ENCODE measurements at regions not wholly inside any gene's neighbourhood (a gene's known extent, or its start where the extent isn't known, plus 50 kb on each side); places are given as distances from the start of the nearest gene placed in this dataset.
"Not testable (repeated sequence)": the region's sequence is repeated elsewhere in the genome, so short reads cannot be mapped to it uniquely, and the experiment has no call there.

DNA sequence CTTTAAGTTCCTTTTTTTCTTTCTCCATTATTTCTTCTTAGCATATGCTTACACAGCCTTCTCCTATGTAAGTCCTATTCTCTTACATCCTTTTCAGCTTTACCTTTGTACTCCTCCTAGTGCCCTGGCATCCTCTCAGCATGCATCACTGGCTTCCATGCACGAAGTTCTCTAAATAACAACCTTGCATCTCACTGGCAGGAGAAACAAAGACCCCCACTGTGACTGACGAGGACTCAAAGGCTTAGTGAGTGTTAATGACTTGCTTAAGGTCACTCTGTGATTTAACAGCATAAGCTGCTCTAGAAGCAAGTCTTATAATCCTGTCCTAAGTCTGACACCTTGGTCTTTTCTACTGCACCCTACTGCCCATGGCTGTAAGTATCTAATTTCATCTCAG lies 1236.0 kb upstream of the CELF4 start:
- Mint-ChIP-seq H3K27ac (ENCODE audit: low read depth) (no peak overlapping the region), H3K27me3 (no peaks in the 10 kb centered on the region), H3K9me3 (no peaks in the 10 kb centered on the region), H3K4me3 (no peak overlapping the region), H3K4me1 (no peaks in the 10 kb centered on the region), H3K36me3 (ENCODE audit: insufficient read depth) (no peaks in the 10 kb centered on the region)
- no peak for DNase-seq (ENCODE audit: low spot score in 2 of 2)
- ATAC-seq (replicated peaks; ENCODE audit: extremely low read depth, poor library complexity, severe bottlenecking), result no peak

DNA sequence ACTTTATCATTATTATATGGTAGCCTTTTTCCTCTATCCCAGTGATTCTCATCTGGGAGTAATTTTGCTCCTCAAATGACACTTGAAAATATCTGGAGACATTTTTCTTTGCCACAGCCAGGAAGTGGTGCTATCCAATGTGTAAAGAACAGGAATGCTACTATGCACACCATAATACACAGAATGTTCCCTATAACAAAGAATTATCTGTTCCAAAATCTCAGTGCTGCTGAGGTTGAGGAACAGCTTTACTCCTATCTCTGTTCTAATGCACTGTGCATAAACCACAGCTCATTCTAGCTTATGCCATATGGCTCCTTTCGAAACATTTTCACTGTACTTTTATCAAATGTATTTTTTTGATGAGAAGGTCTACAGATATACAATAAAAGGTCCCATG lies 1231.2 kb upstream of the CELF4 start:
- H3K4me3 Mint-ChIP-seq, result no peak overlapping the region
- H3K27ac Mint-ChIP-seq (ENCODE audit: low read depth), result no peak overlapping the region
- no peaks in the 10 kb centered on the region for H3K27me3 Mint-ChIP-seq
- no peaks in the 10 kb centered on the region for H3K4me1 Mint-ChIP-seq
- no peak for ATAC-seq (replicated peaks; ENCODE audit: extremely low read depth, poor library complexity, severe bottlenecking)
- no peaks in the 10 kb centered on the region for H3K36me3 Mint-ChIP-seq (ENCODE audit: insufficient read depth)
- DNase-seq (ENCODE audit: low spot score in 2 of 2), result no peak
- H3K9me3 Mint-ChIP-seq, result no peaks in the 10 kb centered on the region

DNA sequence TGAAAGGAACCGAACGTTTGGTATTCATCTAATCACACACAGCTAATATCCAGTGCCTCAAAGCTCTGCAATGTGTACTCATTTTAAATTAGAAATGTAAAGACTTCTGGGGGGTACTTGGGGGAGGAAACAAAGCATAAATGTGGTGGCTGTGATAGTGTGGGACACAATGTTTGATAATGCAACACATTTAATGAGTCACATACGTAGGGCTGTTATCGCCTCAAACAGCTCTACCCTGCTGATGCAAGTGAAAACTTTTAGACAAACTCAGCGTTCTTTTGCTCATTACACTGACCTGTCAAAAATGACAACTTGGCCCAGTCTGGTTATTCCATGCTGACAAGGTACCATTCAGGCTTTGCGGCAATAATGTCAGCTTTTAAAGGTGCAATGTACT lies 1227.1 kb upstream of the CELF4 start:
- Mint-ChIP-seq H3K27me3 (no peaks in the 10 kb centered on the region), H3K9me3 (peaks cover 6% of the 10 kb centered on the region), H3K27ac (ENCODE audit: low read depth) (no peak overlapping the region), H3K4me3 (no peak overlapping the region), H3K4me1 (no peaks in the 10 kb centered on the region), H3K36me3 (ENCODE audit: insufficient read depth) (no peaks in the 10 kb centered on the region)
- DNase-seq (ENCODE audit: low spot score in 2 of 2) (no peak), ATAC-seq (replicated peaks; ENCODE audit: extremely low read depth, poor library complexity, severe bottlenecking) (no peak)

DNA sequence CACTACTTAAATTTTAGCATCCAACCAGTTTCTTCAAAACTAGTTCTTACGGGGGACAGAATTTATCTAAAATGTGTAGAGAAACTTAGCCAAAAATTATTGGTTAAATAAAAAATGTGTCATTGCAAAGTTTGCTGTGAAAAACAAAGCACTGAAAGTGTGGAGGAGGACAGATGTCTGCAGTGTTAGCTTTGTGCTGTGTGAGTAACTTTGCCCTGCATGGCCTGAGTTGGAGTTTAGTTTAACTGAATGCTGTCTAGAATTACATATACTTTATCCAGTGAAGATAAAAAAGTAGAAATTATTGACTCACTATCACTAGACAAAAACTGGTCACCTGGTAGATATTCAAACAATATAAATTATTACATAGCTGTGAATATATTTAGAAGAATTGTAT lies 1225.2 kb upstream of the CELF4 start:
- peaks cover 6% of the 10 kb centered on the region for H3K9me3 Mint-ChIP-seq
- DNase-seq (ENCODE audit: low spot score in 2 of 2) (no peak), ATAC-seq (replicated peaks; ENCODE audit: extremely low read depth, poor library complexity, severe bottlenecking) (no peak)
- no peak overlapping the region for H3K4me3 Mint-ChIP-seq
- H3K36me3 Mint-ChIP-seq (ENCODE audit: insufficient read depth), result no peaks in the 10 kb centered on the region
- H3K4me1 Mint-ChIP-seq, result no peaks in the 10 kb centered on the region
- H3K27me3 Mint-ChIP-seq, result no peaks in the 10 kb centered on the region
- H3K27ac Mint-ChIP-seq (ENCODE audit: low read depth), result no peak overlapping the region

DNA sequence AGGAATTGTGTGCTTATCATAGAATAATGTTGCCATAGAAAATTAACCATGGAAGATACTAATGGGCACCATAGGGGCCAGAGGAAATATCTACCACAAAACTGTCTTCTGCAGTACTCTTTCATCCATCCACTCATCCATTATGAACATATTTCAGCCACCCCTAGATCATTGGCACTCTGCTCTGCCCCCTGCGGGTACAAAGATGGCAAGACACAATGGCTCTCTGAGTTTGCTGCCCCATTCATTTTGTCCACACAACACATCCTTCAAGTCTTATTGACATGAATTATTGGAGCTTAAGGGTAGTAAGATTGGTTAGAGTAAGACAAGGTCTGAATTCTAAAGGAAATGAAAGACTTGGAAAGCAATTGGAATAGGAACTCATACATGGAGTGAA lies 1224.7 kb upstream of the CELF4 start:
- H3K36me3 Mint-ChIP-seq (ENCODE audit: insufficient read depth), result no peaks in the 10 kb centered on the region
- no peaks in the 10 kb centered on the region for H3K4me1 Mint-ChIP-seq
- no peak overlapping the region for H3K27ac Mint-ChIP-seq (ENCODE audit: low read depth)
- no peak for ATAC-seq (replicated peaks; ENCODE audit: extremely low read depth, poor library complexity, severe bottlenecking)
- H3K27me3 Mint-ChIP-seq, result no peaks in the 10 kb centered on the region
- peaks cover 6% of the 10 kb centered on the region for H3K9me3 Mint-ChIP-seq
- DNase-seq (ENCODE audit: low spot score in 2 of 2), result no peak
- no peak overlapping the region for H3K4me3 Mint-ChIP-seq

DNA sequence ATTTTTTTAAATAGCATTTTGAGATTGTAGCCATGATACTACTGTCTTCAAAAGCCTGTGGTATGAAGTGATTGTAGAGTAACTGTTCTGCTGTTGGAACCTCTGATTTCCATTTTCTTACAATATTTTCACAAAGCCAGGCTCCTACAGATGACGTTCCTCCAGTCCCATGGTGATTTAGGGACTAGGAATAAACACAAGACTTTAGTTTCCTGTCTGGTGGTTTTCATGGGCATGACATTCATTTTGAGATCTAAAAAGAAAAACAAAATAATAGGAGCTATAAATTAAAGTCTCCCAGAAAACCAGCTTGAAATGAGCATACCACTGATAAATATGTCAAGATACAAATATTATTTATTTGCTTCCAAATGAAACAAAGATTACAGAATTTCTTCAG lies 1223.5 kb upstream of the CELF4 start:
- no peak for ATAC-seq (replicated peaks; ENCODE audit: extremely low read depth, poor library complexity, severe bottlenecking)
- peaks cover 7% of the 10 kb centered on the region for H3K9me3 Mint-ChIP-seq
- no peaks in the 10 kb centered on the region for H3K27me3 Mint-ChIP-seq
- H3K36me3 Mint-ChIP-seq (ENCODE audit: insufficient read depth), result no peaks in the 10 kb centered on the region
- DNase-seq (ENCODE audit: low spot score in 2 of 2), result no peak
- H3K4me3 Mint-ChIP-seq, result no peak overlapping the region
- H3K27ac Mint-ChIP-seq (ENCODE audit: low read depth), result no peak overlapping the region
- H3K4me1 Mint-ChIP-seq, result no peaks in the 10 kb centered on the region

DNA sequence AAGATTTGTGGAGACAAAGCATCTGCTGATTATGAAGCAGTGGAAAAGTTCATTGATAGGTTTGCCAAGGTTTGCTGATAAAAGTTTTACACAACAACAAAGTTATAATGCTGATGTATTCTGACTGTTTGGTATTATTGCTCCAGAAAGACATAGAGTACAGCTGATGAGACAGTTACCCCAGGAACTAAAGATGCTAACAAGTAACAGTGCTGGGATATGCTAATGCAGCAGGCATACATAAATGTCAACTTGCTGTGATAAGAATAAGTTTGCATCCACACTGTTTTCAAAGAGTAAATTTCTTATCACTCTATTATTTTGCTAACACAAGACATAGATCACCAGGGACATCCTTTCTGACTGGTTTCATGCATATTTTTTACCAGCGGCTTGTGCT lies 1221.3 kb upstream of the CELF4 start:
- Mint-ChIP-seq H3K4me3 (no peak overlapping the region), H3K27ac (ENCODE audit: low read depth) (no peak overlapping the region), H3K4me1 (no peaks in the 10 kb centered on the region), H3K9me3 (peaks cover 16% of the 10 kb centered on the region), H3K27me3 (no peaks in the 10 kb centered on the region), H3K36me3 (ENCODE audit: insufficient read depth) (peaks cover 2% of the 10 kb centered on the region)
- ATAC-seq (replicated peaks; ENCODE audit: extremely low read depth, poor library complexity, severe bottlenecking), result no peak
- no peak for DNase-seq (ENCODE audit: low spot score in 2 of 2)

DNA sequence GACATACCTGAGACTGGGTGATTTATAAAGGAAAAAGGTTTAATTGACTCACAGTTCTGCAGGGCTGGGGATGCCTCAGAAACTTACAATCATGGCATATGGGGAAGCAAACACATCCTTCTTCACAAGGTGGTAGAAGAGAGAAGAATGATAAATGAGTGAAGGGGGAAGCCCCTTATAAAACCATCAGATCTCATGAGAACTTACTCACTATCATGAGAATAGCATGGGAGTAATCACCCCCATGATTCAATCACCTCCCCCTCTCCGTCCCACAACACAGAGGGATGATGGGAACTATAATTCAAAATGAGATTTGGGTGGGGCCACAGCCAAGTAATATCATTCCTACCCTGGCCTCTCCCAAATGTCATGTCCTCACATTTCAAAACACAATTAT lies 1206.0 kb upstream of the CELF4 start:
- DNase-seq (ENCODE audit: low spot score in 2 of 2); H3K27ac Mint-ChIP-seq (ENCODE audit: low read depth); H3K27me3 Mint-ChIP-seq; H3K36me3 Mint-ChIP-seq (ENCODE audit: insufficient read depth); H3K4me1 Mint-ChIP-seq; ATAC-seq (replicated peaks; ENCODE audit: extremely low read depth, poor library complexity, severe bottlenecking); H3K4me3 Mint-ChIP-seq: not testable (repeated sequence)
- peaks cover 19% of the 10 kb centered on the region for H3K9me3 Mint-ChIP-seq

DNA sequence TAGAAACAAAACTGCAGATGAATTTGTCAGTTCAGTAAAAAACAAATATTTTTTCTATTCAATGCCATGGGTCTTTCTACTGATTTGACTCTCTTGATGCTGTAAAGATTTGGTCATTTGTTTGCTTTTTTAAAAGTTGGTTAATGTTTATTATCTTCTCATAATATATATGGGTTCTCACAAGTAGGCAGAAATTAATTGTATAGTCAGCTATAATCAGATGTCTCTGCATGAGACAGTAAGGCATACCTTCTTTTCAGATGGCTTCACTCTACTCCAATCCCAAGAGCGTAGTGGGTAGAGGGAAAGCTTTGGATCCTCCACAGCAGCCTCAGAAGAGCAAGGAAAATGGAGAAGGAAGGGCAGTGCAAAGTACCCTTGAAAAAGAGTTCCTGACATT lies 1202.9 kb upstream of the CELF4 start:
- Mint-ChIP-seq H3K4me3 (no peak overlapping the region), H3K36me3 (ENCODE audit: insufficient read depth) (no peaks in the 10 kb centered on the region), H3K27ac (ENCODE audit: low read depth) (no peak overlapping the region), H3K9me3 (peaks cover 19% of the 10 kb centered on the region), H3K4me1 (no peaks in the 10 kb centered on the region), H3K27me3 (no peaks in the 10 kb centered on the region)
- DNase-seq (ENCODE audit: low spot score in 2 of 2) (no peak), ATAC-seq (replicated peaks; ENCODE audit: extremely low read depth, poor library complexity, severe bottlenecking) (no peak)

DNA sequence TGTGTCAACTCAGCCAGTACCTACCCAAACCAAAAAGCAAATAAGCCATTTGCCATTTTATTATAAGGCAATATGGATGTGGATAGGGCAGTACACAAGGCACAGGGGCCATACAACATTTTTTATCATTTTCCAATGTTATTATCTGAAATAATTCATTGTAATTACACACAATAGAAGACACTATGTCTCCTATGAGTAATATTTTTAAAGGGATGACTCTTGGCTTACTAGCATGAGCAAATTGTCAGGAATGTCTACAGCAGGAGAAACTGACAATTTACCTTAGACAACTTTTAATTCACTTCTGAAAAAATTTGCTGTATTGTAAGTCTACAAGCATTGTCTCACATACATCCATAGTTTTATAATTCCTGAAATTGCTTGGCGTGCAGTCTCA lies 1193.9 kb upstream of the CELF4 start:
- Mint-ChIP-seq H3K27me3 (no peaks in the 10 kb centered on the region), H3K4me3 (no peak overlapping the region), H3K9me3 (peaks cover 13% of the 10 kb centered on the region), H3K4me1 (no peaks in the 10 kb centered on the region), H3K36me3 (ENCODE audit: insufficient read depth) (no peaks in the 10 kb centered on the region), H3K27ac (ENCODE audit: low read depth) (no peak overlapping the region)
- DNase-seq (ENCODE audit: low spot score in 2 of 2) (no peak), ATAC-seq (replicated peaks; ENCODE audit: extremely low read depth, poor library complexity, severe bottlenecking) (no peak)

DNA sequence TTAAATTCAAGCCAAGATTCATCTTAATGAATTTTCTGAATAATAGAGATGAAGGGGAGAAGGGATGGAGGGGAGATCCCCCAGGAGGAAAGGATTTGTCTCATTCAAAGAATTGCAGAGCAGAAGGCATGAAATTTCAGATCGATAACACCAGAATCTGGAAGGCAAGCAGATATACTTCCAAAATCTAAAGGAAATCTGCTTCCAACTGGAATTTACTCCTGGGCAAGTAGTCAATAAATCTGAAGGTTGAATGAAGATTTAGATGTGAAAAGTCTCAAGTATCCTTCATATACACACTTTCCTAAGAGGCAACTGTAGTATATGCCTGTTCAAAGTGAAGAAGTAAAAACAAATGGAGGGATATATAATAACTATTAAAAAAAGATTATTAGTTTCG lies 1190.8 kb upstream of the CELF4 start:
- Mint-ChIP-seq H3K27ac (ENCODE audit: low read depth) (no peak overlapping the region), H3K4me1 (no peaks in the 10 kb centered on the region), H3K27me3 (no peaks in the 10 kb centered on the region), H3K9me3 (peaks cover 13% of the 10 kb centered on the region), H3K36me3 (ENCODE audit: insufficient read depth) (no peaks in the 10 kb centered on the region), H3K4me3 (no peak overlapping the region)
- DNase-seq (ENCODE audit: low spot score in 2 of 2) (no peak), ATAC-seq (replicated peaks; ENCODE audit: extremely low read depth, poor library complexity, severe bottlenecking) (no peak)

DNA sequence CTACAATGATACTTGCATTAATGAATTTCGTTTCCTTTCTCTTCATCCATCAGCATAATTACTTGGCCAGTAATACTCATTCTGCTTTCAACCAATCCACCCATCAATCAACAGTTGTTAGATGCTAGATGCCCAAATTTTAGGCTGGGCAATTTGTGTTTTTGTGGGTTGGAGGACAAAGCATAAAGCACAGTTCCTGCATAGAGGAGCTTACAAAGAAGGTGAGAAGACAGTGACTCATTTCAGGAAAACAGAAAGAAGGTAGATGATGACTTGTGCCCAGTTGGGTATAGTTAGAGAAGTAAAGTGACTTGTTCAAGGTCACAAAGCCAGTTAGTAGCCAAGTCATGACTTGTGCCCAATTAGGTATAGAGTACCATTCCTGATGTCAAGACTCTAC lies 1186.8 kb upstream of the CELF4 start:
- no peak for DNase-seq (ENCODE audit: low spot score in 2 of 2)
- H3K27ac Mint-ChIP-seq (ENCODE audit: low read depth), result no peak overlapping the region
- ATAC-seq (replicated peaks; ENCODE audit: extremely low read depth, poor library complexity, severe bottlenecking), result no peak
- H3K9me3 Mint-ChIP-seq, result no peaks in the 10 kb centered on the region
- H3K36me3 Mint-ChIP-seq (ENCODE audit: insufficient read depth), result no peaks in the 10 kb centered on the region
- no peak overlapping the region for H3K4me3 Mint-ChIP-seq
- no peaks in the 10 kb centered on the region for H3K27me3 Mint-ChIP-seq
- no peaks in the 10 kb centered on the region for H3K4me1 Mint-ChIP-seq

DNA sequence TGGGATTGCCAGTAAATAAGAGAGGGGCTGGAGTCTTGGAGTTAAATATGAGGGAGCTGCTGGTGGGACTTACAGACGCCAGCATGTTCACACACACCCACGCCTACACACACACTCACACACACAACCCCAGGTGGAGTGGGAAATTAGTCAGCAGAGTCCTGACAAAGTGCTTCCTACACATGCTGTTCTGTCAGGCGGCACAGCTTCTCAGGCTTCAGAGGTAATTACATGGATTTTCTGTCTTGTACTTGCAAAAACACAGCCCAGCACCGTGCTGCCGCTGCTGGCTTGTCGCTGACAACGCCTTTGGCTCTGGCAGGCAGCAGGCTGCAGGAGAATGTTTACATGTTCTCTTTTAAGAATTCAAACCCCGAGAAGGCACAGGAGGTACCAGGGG lies 1186.3 kb upstream of the CELF4 start:
- Mint-ChIP-seq H3K4me1 (no peaks in the 10 kb centered on the region), H3K9me3 (no peaks in the 10 kb centered on the region), H3K27me3 (no peaks in the 10 kb centered on the region), H3K36me3 (ENCODE audit: insufficient read depth) (no peaks in the 10 kb centered on the region), H3K4me3 (no peak overlapping the region), H3K27ac (ENCODE audit: low read depth) (no peak overlapping the region)
- ATAC-seq (replicated peaks; ENCODE audit: extremely low read depth, poor library complexity, severe bottlenecking) (no peak), DNase-seq (ENCODE audit: low spot score in 2 of 2) (no peak)

DNA sequence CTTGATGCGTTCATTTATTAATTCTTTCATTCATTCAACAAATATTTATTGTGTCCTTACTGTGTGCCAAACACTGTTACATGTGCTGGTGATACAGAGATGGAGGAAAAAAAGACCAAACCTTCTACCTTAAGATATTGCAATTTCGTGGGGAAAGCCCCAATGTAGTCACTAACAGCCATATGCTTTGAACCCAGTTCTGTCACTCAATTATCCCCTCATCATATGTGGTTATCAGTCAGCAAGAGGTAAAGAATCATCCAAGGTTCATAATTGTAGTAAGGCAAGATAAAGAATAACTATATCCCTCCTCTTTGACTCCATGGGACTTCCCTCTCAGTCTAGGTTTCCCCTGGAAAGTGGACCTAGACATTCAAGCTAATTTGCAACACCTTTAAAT lies 1185.6 kb upstream of the CELF4 start:
- Mint-ChIP-seq H3K27ac (ENCODE audit: low read depth) (no peak overlapping the region), H3K9me3 (no peaks in the 10 kb centered on the region), H3K4me1 (no peaks in the 10 kb centered on the region), H3K36me3 (ENCODE audit: insufficient read depth) (no peaks in the 10 kb centered on the region), H3K27me3 (no peaks in the 10 kb centered on the region), H3K4me3 (no peak overlapping the region)
- no peak for DNase-seq (ENCODE audit: low spot score in 2 of 2)
- no peak for ATAC-seq (replicated peaks; ENCODE audit: extremely low read depth, poor library complexity, severe bottlenecking)

All from central memory CD8-positive, alpha-beta T cell (primary cell).